ENCODE measurements at regions not wholly inside any gene's neighbourhood (a gene's known extent, or its start where the extent isn't known, plus 50 kb on each side); places are given as distances from the start of the nearest gene placed in this dataset.

GRCh38 chr16:5188989-5189352 is 91.4 kb upstream of the EEF2KMT start:
- no peak for DNase-seq (ENCODE audit: extremely low spot score)
- no peak for TF ChIP-seq CTCF (IDR thresholded peaks at IDR 0.05; ENCODE audit: control extremely low read depth, extremely low read depth, low read depth, missing control alignments)
- ChIA-PET CTCF (no interaction called here), POLR2A (no interaction called here)

GRCh38 chr16:5188318-5188988 is 90.9 kb upstream of the EEF2KMT start:
- TF ChIP-seq CTCF (IDR thresholded peaks at IDR 0.05; ENCODE audit: control extremely low read depth, extremely low read depth, low read depth, missing control alignments), result no peak
- ChIA-PET CTCF (no interaction called here), POLR2A (no interaction called here)
- DNase-seq (ENCODE audit: extremely low spot score), result no peak

- TF ChIP-seq CTCF (IDR thresholded peaks at IDR 0.05; ENCODE audit: control extremely low read depth, extremely low read depth, low read depth, missing control alignments), result no peak
- POLR2A ChIA-PET, result no interaction called here
- DNase-seq (ENCODE audit: extremely low spot score), result no peak
- CTCF ChIA-PET, result no interaction called here
Observed at GRCh38 chr16:5187402-5187952, 89.9 kb upstream of the EEF2KMT start.

- no peak for TF ChIP-seq CTCF (IDR thresholded peaks at IDR 0.05; ENCODE audit: control extremely low read depth, extremely low read depth, low read depth, missing control alignments)
- CTCF ChIA-PET, result no interaction called here
- no peak for DNase-seq (ENCODE audit: extremely low spot score)
- POLR2A ChIA-PET, result no interaction called here
Observed at GRCh38 chr16:5186381-5186903, 88.8 kb upstream of the EEF2KMT start.

GRCh38 chr16:5176505-5176904 is 78.9 kb upstream of the EEF2KMT start:
- POLR2A ChIA-PET, result no interaction called here
- TF ChIP-seq CTCF (IDR thresholded peaks at IDR 0.05; ENCODE audit: control extremely low read depth, extremely low read depth, low read depth, missing control alignments), result no peak
- CTCF ChIA-PET, result no interaction called here
- no peak for DNase-seq (ENCODE audit: extremely low spot score)

- TF ChIP-seq CTCF (IDR thresholded peaks at IDR 0.05; ENCODE audit: control extremely low read depth, extremely low read depth, low read depth, missing control alignments), result no peak
- no peak for DNase-seq (ENCODE audit: extremely low spot score)
- ChIA-PET CTCF (no interaction called here), POLR2A (no interaction called here)
Observed at GRCh38 chr16:5175266-5175665, 77.7 kb upstream of the EEF2KMT start.
